ENCODE measurements at regions not wholly inside any gene's neighbourhood (a gene's known extent, or its start where the extent isn't known, plus 50 kb on each side); places are given as distances from the start of the nearest gene placed in this dataset.

DNA sequence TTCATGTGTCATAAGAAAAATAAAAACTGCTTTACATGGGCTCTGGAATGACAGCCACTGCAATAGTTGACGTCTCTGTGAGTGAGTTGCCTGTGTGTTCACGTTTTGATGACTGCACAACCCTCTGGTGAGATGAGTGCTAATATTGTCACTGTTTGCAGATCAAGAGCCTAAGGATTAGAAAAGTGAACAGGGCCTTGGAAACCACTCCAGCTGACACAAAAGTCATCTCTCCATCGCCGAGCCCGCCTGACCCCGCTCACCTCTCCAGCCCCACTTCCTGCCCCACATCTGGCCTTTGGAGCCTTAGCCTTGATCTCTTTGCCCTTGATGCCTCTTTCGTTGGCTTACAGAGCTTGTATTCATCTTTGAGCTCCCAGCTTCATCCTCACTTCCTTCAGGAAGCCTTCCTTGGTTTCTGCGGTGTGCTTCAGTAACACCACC, 351.7 kb downstream of the TCERG1L start:
- TF ChIP-seq POLR2A (IDR thresholded peaks at IDR 0.05) = no peak
- TF ChIP-seq, protein P1, sequence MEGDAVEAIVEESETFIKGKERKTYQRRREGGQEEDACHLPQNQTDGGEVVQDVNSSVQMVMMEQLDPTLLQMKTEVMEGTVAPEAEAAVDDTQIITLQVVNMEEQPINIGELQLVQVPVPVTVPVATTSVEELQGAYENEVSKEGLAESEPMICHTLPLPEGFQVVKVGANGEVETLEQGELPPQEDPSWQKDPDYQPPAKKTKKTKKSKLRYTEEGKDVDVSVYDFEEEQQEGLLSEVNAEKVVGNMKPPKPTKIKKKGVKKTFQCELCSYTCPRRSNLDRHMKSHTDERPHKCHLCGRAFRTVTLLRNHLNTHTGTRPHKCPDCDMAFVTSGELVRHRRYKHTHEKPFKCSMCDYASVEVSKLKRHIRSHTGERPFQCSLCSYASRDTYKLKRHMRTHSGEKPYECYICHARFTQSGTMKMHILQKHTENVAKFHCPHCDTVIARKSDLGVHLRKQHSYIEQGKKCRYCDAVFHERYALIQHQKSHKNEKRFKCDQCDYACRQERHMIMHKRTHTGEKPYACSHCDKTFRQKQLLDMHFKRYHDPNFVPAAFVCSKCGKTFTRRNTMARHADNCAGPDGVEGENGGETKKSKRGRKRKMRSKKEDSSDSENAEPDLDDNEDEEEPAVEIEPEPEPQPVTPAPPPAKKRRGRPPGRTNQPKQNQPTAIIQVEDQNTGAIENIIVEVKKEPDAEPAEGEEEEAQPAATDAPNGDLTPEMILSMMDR (IDR thresholded peaks at IDR 0.05) = no peak
- no peak for TF ChIP-seq POLR2AphosphoS5 (IDR thresholded peaks at IDR 0.05)
